Right renal pelvis (tissue), 4 donors: ENCODE measurements at regions not wholly inside any gene's neighbourhood (a gene's known extent, or its start where the extent isn't known, plus 50 kb on each side); places are given as distances from the start of the nearest gene placed in this dataset.
"Not testable (repeated sequence)": the region's sequence is repeated elsewhere in the genome, so short reads cannot be mapped to it uniquely, and the experiment has no call there.

ENCODE experiments used
- DNase-seq, 4 donors: peaks; one replicate each; pipeline ENCODE4 v3.0.0-alpha.2; 2013; ENCODE audit warnings: low read depth in 4 of 4, low spot score in 3 of 4, missing footprints in 1 of 4

DNA sequence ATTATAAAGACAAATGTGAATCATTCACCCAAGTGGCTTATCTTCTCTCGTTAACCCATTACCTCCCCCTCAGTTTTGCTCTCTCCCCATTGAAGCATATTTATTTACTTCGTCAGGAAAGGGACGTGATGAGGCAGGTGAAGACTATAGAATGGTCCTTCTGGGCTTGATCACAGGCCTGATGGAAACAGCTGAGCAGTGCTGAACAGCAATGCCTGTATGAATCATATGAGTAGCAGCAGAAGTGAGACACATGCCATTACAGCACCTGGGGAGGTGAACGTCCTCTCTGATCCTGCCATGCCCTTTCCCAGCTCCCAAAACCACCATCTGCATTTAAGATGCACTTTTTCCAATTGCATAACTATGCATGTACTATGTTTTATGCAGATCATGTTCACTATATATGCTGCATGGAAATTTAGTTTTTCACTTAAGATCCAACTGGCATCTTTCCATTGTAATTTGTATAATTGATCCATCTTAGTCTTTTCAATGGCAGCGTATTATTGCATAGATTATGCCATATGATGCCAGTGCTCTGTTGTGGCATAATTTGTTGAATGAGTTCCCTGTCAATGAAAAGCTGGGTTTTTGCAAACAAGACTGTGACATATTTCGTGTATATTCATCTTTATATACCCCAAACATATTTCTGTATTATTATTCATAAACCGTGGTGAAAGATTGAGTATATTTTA lies 105.3 kb downstream of the CXCL12 start:
- no peak for DNase-seq

DNA sequence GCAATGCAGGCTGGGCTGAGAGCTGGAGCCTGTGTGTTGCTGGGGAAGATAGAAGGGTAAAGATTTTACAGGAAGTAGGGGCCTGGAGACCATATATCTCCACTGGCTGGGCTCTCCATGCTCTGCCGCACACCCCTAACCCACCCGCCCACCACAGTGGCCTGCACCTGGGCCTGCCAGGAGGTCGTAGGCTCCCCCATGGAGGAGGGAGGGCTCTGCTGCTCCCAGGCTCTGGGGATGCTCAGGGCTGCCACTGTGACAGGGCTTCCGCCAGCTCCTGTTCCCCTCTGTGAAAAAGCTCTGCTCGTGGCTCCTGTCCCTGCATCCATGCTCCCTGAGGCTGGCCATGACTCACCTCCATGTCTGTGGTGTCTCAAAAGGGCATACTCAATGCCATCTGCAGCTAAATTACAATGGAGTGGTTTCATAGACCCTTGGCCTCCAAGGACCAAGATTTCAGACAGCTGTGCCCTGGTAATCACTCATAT lies 106.0 kb downstream of the CXCL12 start:
- no peak for DNase-seq

DNA sequence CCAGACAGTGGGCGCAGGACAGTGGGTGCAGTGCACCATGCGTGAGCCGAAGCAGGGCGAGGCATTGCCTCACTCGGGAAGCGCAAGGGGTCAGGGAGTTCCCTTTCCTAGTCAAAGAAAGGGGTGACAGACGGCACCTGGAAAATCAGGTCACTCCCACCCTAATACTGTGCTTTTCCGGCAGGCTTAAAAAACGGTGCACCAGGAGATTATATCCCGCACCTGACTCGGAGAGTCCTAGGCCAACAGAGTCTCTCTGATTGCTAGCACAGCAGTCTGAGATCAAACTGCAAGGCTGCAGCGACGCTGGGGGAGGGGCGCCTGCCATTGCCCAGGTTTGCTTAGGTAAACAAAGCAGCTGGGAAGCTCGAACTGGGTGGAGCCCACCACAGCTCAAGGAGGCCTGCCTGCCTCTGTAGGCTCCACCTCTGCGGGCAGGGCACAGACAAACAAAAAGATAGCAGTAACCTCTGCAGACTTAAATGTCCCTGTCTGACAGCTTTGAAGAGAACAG lies 116.4 kb downstream of the CXCL12 start:
- DNase-seq = not testable (repeated sequence)

DNA sequence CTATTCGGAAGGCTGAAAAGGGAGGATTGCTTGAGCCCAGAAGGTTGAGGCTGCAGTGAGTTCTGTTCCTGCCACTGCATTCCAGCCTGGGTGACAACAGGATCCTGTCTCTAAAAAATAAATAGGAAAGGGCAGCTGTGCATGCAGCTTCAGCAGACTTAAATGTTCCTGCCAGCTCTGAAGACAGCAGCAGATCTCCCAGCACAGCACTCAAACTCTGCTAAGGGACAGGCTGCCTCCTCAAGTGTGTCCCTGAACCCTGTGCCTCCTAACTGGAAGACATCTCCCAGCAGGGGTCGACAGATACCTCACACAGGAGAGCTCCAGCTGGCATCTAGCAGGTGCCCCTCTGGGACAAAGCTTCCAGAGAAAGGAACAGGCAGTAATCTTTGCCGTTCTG lies 117.9 kb downstream of the CXCL12 start:
- no peak for DNase-seq

DNA sequence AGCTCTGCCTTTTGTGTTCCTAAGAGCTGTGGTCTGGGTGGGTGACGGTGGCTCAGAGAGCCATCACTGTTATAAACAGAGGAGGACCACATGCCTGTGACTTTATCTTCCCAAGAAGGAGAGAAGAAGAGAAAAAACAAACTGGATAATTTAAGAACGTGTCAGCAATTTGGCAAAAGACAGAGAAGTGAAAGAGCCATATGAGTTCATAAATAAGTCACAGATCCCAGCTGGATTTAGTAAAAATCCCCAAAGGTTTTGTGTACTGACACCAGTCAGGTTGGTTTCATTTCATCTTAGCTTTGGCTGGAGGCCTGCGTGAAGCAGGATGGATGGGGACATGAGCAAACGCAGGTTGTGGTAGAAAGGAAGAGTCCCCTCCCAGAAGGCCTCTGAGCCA lies 120.7 kb downstream of the CXCL12 start:
- peak in 2 of 4 donors; percentile 33 to 55 for DNase-seq

DNA sequence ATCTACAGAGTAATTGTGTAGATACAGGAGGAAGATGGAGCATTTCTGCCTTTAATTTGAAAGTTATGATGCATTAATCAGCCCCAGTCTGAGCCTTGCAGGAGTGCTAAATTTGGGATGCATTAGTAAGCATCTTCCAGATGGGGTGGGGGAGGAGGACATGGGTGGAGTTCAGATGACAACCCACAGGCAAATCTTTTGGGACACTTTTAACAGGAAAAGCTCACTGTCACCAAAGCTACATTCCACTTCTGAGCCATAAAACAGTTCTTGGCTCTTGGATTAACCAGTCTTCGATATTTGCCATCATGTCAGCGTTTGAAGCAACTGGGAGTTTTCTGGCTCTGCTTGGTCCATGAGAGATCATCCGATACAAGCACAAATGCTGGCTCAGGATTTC lies 121.1 kb downstream of the CXCL12 start:
- DNase-seq = no peak

DNA sequence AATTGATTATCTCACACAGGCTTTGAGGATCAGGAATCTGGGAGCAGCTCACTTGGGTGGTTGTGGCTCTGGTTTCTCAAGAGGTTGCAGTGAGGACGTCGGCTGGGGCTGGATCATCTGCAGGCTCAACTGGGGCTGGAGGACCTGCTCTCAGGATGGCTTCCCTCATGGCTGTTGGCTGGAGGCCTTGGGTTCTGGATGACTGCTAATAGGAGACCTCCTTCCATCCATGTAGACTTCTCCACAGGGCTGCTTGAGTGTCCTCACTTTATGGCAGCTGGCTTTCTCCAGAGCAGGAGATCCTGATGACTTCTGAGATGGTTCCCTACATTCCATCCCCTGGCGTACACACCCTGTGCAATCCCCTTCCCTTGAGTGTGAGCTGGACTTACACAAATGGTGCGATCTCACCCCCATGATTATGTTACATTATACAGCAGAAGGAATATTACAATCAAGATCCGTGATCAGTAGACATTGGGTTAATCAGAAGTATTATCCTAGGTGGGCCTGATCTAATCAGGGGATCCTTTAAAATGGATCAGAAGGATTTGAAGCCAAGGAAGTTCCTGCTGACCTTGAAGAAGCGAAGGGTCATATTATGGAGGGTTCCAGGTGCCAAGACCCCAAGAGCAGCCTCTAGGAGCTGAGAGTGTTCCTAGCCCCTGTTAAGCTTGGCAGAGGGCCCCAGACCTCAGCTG lies 122.2 kb downstream of the CXCL12 start:
- no peak for DNase-seq

DNA sequence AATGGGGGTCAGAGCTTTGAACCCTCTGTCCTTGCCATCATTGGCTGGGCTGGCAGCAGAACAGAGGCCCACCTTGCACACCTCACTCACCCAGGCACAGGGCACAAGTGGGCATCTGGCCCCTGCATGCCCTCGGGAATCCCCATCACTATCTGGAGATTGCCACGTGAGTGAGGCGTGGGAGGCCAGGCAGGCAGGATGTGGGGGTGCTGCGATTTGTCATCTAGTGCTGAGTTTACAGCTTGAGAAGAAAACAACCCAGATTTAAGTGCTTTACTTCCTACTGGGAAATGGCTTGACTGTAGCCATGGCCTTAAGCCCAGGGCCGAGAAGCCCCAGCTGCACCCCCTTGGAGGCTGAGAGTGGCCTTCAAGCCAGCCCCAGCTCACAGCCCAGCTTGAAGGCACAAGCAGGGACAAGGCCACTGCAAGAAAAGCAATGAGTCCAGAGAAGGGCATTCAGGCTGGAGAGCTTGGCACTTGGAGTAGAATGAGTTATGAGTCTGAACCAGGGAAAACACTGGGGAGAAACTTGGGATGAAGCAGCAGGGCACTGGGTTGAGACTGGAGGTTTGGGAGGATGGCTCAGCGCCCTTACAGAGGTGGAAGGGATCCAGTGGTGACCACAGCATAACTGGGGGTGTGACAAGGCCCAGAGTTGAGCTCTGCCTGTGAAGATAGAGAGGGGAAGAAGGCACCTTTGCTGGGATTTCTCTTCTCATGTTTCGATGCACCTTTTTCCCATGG lies 123.0 kb downstream of the CXCL12 start:
- DNase-seq = no peak

DNA sequence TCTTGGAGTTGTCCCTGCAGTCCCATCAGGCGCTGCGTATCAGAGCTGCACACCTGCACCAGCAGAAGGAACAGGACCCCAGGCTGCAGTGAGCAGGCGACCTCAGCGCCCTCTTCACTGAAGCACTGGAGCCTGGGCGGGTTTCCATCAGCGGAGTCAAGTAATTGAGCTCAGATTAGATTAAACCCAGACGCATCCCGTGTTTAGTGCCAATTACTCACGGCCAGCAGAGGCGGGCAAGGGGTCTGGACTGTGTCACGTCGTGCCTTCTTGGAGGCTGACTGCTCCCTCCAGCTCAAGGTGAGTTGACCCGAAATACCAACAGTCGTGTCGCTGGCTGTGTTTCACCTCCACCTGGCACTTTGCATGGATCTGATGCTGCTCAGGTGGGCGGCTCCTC lies 123.6 kb downstream of the CXCL12 start:
- DNase-seq = no peak

DNA sequence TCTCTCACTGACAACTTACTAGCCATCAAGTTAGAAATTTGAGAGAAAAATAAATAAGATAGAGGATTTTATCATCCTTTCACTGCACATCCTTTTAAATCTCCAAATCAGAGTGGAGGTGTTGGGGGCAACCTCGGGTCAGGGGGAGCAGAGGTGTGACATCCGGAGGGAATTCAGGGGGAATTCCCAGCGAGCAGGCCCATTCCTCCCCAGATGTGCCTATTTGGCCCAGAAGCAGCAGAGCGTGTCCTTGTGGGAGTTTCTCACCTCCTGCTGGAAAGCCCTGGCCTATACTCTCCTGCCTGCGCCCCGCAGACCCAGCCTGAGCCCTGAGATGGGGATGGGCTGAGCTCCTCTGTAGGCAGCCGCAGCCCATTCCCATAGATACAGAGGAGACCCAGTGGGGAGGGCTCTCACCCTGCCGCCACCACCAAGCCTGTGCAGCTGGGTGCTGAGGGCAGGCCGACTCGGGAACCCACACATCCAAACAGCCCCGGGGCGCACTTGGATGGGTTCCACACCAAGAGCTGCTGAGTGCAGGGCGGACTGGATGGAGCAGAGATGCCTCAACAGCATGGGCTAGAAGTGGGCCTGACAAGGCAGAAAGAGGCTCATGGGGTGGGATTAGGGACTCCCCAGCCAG lies 124.5 kb downstream of the CXCL12 start:
- no peak for DNase-seq

DNA sequence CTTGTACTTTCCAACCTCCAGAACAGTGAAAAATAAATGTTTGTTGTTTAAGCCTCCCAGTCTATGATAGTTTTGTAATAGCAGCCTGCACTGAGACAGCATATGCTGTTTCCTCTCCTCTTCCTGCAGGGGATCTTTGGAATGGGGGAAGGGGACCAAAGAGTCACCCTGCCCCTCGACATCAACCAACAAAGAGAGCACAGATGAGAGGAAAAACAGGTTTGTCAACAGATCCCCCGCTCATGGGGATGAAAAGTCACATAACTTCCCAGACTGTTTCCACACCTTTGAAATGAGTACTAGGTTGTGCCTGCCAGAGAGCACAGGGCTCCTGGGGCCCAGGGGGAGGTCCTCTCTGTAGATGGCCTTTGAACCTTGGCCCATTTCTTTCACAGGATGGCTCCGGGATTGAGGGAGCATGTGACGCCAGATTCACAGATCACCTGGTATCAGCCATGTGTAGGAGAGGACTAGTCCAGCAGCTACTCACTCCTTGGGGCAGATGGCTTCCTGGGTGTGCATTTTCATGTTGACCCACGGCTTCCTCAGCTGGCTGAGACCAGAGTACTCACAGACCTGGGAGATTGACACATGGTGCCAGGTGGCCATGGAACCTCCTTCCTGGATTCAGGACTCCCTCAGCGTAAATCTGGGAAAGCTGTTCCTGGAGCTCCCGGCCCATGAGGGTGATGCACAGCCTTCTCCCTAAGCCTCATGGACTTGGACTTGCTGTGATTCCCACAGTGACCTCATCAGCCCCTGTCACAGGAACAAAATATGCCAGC lies 125.6 kb downstream of the CXCL12 start:
- no peak for DNase-seq

DNA sequence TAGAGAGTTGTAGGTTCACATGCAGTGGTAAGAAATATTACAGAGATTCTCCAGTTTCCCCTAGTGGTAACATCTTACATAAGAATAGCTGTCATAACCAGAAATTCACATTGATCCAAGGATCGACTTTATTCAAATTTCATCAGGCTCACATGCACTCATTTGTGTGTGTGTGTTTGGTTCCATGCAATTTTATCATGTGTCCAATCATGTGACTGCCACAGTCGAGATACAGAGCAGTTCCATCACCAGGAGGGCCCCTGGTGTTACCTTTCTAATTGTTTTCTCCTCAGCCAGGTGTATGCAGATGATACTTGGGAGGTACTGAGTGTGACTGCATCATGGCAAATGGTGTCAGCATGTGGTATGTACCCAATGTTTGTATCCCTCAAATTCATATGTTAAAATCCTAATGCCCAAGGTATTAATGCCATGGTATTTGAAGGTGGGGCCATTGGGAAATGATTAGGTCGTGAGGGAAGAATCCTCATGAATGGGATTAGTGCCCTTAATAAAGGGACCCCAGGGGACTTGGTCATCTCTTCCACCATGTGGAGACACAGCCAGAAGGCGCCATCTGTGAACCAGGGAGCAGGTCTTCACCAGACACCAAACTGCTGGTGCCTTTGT lies 126.3 kb downstream of the CXCL12 start:
- no peak for DNase-seq

DNA sequence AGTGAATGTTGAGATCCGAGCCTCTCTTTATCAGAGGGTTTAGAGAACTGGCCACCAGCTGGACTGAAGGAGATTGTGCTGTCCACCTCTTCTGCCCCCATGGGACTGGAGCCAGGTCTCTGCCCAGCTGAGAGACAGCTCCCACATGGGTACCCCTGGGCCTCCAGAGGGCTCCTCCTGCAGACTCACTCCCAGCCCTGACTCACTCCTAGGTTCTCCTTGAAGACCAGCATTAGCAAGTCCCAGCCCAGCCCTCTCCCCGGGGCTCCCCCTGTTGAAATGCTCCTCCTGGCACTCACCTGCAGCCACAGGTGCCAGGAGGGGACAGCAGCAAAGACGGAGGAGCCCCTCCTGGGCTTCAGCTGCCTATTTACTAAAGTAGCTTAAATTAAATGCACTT lies 126.9 kb downstream of the CXCL12 start:
- DNase-seq = no peak

DNA sequence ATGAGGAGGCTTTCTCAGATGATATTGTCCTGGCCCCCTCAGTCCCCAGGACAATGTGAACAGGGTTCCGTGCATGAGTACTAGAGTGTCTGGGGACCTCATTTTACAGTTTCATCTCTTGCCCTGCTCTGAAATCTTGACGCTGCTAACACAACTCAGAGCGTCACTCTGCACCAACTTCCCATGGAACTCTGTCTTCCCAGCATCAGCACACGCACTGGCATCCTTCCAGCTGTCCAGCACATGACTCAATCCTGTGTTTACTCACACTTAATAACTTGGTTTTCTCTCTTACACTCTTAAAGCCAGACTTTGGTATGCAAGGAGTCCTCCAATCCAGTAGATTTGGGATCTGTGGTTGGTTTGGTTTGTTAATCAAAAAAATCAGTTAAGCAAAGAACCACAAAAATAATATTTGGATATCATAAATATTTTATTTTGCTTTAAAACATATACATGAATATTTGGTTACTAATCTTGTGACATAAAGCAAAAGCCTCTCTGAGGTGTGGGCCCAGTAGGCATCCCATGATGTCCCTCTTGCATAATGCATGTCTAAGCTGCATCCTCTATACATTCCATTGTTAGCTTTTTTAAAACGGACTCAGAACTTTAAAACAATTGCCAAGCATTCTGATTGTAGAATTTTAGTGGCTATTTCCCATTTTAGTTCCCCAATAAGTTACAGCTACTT lies 131.0 kb downstream of the CXCL12 start:
- DNase-seq = peak in 1 of 4 donors; percentile 35

DNA sequence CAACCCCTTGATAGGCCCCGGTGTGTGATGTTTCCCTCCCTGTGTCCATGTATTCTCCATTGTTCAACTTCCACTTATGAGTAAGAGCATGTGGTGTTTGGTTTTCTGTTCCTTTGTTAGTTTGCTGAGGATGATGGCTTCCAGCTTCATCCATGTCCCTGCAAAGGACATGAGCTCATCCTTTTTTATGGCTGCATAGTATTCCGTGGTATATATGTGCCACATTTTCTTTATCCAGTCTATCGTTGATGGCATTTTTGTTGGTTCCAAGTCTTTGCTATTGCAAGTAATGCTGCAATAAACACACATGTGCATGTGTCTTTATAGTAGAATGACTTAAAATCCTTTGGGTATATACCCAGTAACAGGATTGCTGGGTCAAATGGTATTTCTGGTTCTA lies 132.3 kb downstream of the CXCL12 start:
- DNase-seq = not testable (repeated sequence)

DNA sequence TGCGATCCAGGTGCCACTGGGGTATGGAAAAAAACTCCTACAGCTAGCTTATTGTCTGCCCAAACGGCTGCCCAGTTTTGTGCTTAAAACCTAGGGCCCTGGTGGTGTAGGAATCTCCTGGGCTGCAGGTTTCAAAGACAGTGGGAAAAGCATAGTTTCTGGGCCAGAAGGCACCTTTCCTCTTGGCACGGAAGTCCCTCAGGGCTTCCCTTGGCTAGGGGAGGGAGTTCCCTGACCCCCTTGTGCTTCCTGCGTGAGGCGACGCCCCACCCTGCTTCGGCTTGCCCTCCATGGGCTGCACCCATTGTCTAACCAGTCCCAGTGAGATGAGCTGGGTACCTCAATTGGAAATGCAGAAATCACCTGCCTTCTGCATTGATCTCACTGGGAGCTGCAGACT lies 135.0 kb downstream of the CXCL12 start:
- DNase-seq = not testable (repeated sequence)

DNA sequence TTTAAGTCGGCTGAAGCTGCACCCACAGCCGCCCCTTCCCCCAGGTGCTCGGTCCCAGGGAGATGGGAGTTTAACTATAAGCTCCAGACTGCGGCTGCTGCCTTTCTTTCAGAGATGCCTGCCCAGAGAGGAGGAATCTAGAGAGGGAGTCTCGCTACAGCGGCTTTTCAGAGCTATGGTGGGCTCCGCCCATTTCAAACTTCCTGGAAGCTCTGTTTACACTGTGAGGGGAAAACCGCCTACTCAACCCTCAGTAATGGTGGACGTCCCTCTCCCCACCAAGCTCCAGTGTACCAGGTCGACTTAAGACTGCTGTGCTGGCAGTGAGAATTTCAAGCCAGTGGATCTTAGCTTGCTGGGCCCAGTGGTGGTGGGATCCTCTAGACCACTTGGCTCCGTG lies 135.4 kb downstream of the CXCL12 start:
- DNase-seq = no peak

DNA sequence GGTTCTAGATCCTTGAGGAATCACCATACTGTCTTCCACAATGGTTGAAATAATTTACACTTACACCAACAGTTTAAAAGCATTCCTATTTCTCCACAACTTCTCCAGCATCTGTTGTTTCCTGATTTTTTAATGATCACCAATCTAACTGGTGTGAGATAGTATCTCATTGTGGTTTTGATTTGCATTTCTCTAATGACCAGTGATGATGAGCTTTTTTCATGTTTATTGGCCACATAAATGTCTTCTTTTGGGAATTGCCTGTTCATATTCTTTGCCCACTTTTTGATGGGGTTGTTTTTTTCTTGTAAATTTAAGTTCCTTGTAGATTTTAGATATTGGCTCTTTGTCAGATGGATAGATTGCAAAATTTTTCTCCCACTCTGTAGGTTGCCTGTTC lies 138.2 kb downstream of the CXCL12 start:
- not testable (repeated sequence) for DNase-seq

DNA sequence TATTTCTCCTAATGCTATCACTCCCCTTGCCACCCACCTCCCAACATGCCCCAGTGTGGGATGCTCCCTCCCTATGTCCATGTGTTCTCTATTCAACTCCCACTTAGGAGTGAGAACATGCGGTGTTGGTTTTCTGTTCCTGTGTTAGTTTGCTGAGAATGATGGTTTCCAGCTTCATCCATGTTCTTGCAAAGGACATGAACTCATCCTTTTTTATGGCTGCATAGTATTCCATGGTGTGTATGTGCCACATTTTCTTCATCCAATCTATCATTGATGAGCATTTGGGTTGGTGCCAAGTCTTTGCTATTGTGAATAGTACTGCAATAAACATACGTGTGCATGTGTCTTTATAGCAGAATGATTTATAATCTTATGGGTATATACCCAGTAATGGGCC lies 138.6 kb downstream of the CXCL12 start:
- DNase-seq = not testable (repeated sequence)
